ENCODE measurements at regions not wholly inside any gene's neighbourhood (a gene's known extent, or its start where the extent isn't known, plus 50 kb on each side); places are given as distances from the start of the nearest gene placed in this dataset.

DNA sequence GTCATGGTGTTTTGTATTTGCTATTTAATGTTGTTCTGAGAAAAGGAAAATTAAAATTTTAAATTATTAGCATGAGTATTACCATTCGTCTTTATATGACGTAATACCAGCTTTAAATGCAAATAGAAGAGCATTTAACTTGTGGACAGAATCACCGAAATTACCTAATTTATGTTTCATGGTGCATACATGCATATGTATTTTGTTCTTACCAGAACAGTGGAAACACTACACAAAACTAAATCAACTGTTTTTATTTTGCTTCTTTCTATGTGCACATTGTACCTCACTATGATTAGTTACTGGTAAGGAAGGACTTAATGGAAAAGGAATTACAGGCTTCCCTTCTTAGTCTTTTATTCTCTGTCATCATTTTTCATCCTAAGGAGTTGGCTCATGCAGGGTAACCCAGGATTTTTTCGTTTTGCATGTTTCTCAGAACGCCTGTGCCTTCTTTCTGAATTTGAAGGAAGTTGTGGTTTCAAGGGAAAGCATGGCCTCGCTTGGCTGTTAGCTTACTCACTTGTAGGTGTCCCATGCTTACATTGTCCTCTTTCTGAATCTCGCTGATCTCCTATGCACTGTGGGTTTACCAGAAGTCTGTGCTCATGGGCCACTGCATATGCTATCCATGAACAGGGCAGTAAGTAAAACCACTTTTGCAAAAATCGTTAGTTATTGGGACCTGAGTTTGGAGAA lies 300.0 kb upstream of the PUDP start:
- H3K4ac ChIP-seq (ENCODE audit: low read depth, low read length) = no peak overlapping the region
- H4K5ac ChIP-seq (ENCODE audit: insufficient read length, low read depth, low read length) = no peak overlapping the region
- no peaks in the 10 kb centered on the region for H3K9me3 ChIP-seq (ENCODE audit: control insufficient read depth, low read depth, low read length)
- no peak overlapping the region for H3T11ph ChIP-seq (ENCODE audit: low read length)
- no peaks in the 10 kb centered on the region for H3K79me1 ChIP-seq (ENCODE audit: insufficient read depth, low read depth, low read length, poor library complexity, severe bottlenecking)
- H2BK120ac ChIP-seq (ENCODE audit: low read depth, low read length, poor library complexity, severe bottlenecking) = no peak overlapping the region
- Mint-ChIP-seq H3K27ac (no peak overlapping the region), H3K4me1 (peaks cover 8 to 10% of the 10 kb centered on the region in 2 experiments), H3K36me3 (ENCODE audit: insufficient read depth in 1 of 3, low read depth in 3 of 3) (no peaks in the 10 kb centered on the region; a peak in 1 of 7 replicates), H3K9me3 (peaks cover 0 to 2% of the 10 kb centered on the region in 2 experiments; a peak in 1 of 5 replicates), H3K4me3 (no peak overlapping the region), H3K27me3 (ENCODE audit: low read depth) (peaks cover 84% of the 10 kb centered on the region)
- no peak overlapping the region for H3K56ac ChIP-seq (ENCODE audit: insufficient read length, low read depth, low read length)
- no peaks in the 10 kb centered on the region for H3K4me1 ChIP-seq (ENCODE audit: insufficient read depth, low read length)
- H3K23ac ChIP-seq (ENCODE audit: insufficient read length, low read depth, low read length) = no peak overlapping the region
- no peak overlapping the region for H3K4me2 ChIP-seq (ENCODE audit: insufficient read depth, insufficient read length, low read length)
- no peak overlapping the region for H4K8ac ChIP-seq (replicated peaks; ENCODE audit: insufficient read length, low read depth, low read length)
- H3K79me2 ChIP-seq (ENCODE audit: insufficient read depth, low read length) = no peaks in the 10 kb centered on the region
- no peak overlapping the region for H3K18ac ChIP-seq (ENCODE audit: insufficient read length, low read depth, low read length)
- H3K23me2 ChIP-seq (ENCODE audit: insufficient read length, low read depth, low read length, poor library complexity, severe bottlenecking) = no peaks in the 10 kb centered on the region
- no CpG with 5 or more reads among the region's 8 CpGs for WGBS (ENCODE audit: extremely low coverage, insufficient read length, low lambda C conversion rate)
- H3K9ac ChIP-seq (ENCODE audit: extremely low read depth, insufficient read length, low read length) = no peak overlapping the region
- no peak overlapping the region for H2BK12ac ChIP-seq (ENCODE audit: insufficient read length, low read depth, low read length)
- no peak overlapping the region for H2BK20ac ChIP-seq (ENCODE audit: low read depth, low read length, poor library complexity, severe bottlenecking)
- H3K27ac ChIP-seq (ENCODE audit: insufficient read length, low read depth, low read length) = no peak overlapping the region
- no peak for DNase-seq
- H4K91ac ChIP-seq (ENCODE audit: insufficient read length, low read depth, low read length) = no peak overlapping the region
- H2BK5ac ChIP-seq (ENCODE audit: insufficient read length, low read length) = no peak overlapping the region
- no peak overlapping the region for H3K14ac ChIP-seq (ENCODE audit: insufficient read depth, low read length)
- H4K20me1 ChIP-seq (ENCODE audit: control insufficient read depth, insufficient read depth, insufficient read length) = no peaks in the 10 kb centered on the region
- H2AFZ ChIP-seq (ENCODE audit: low read length) = no peak overlapping the region
- H2AK5ac ChIP-seq (ENCODE audit: insufficient read length, low read length) = no peak overlapping the region
- no peak overlapping the region for H2BK15ac ChIP-seq (ENCODE audit: low read depth, low read length)
- peaks cover 19% of the 10 kb centered on the region; the same call in 1 of the 2 replicates for H3K27me3 ChIP-seq (ENCODE audit: insufficient read depth, low read length)
- TF ChIP-seq, protein P1, sequence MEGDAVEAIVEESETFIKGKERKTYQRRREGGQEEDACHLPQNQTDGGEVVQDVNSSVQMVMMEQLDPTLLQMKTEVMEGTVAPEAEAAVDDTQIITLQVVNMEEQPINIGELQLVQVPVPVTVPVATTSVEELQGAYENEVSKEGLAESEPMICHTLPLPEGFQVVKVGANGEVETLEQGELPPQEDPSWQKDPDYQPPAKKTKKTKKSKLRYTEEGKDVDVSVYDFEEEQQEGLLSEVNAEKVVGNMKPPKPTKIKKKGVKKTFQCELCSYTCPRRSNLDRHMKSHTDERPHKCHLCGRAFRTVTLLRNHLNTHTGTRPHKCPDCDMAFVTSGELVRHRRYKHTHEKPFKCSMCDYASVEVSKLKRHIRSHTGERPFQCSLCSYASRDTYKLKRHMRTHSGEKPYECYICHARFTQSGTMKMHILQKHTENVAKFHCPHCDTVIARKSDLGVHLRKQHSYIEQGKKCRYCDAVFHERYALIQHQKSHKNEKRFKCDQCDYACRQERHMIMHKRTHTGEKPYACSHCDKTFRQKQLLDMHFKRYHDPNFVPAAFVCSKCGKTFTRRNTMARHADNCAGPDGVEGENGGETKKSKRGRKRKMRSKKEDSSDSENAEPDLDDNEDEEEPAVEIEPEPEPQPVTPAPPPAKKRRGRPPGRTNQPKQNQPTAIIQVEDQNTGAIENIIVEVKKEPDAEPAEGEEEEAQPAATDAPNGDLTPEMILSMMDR (conservative IDR thresholded peaks at IDR 0.05) = no peak

Measured in H9 (cell line).